CD4-positive, alpha-beta T cell treated with Interleukin-17A for 4 hours (primary cell): ENCODE measurements at regions not wholly inside any gene's neighbourhood (a gene's known extent, or its start where the extent isn't known, plus 50 kb on each side); places are given as distances from the start of the nearest gene placed in this dataset.
A peak's percentile ranks its signal among the peaks of the same experiment; 100 is the strongest.
"Not testable (repeated sequence)": the region's sequence is repeated elsewhere in the genome, so short reads cannot be mapped to it uniquely, and the experiment has no call there.

Source experiments
- DNase-seq: peaks from one replicate; pipeline ENCODE4 v3.0.0-alpha.2; 2020; ENCODE audit warnings: mixed read lengths

- no peak for DNase-seq
Measured at GRCh38 chr7:64469673-64470072, 93.2 kb downstream of the ZNF680 start.

- no peak for DNase-seq
Measured at GRCh38 chr7:64465551-64465950, 97.3 kb downstream of the ZNF680 start.

- DNase-seq = peak; percentile 8
Measured at GRCh38 chr7:64463636-64464375, 99.1 kb downstream of the ZNF680 start.

GRCh38 chr7:64459858-64460257 is 103.0 kb downstream of the ZNF680 start:
- not testable (repeated sequence) for DNase-seq

- no peak for DNase-seq
Measured at GRCh38 chr7:64433590-64433989, 119.8 kb downstream of the ZNF736 start.

GRCh38 chr7:64431838-64432237 is 118.1 kb downstream of the ZNF736 start:
- DNase-seq = no peak

- no peak for DNase-seq
Measured at GRCh38 chr7:64429232-64429631, 115.5 kb downstream of the ZNF736 start.

- not testable (repeated sequence) for DNase-seq
Measured at GRCh38 chr7:64425436-64425835, 111.7 kb downstream of the ZNF736 start.

GRCh38 chr7:64407148-64407547 is 93.4 kb downstream of the ZNF736 start:
- DNase-seq = no peak
